ENCODE measurements at regions not wholly inside any gene's neighbourhood (a gene's known extent, or its start where the extent isn't known, plus 50 kb on each side); places are given as distances from the start of the nearest gene placed in this dataset.

GRCh38 chr3:76321614-76322013 lies 536.3 kb upstream of the ZNF717 start:
- TF ChIP-seq CTCF (IDR thresholded peaks at IDR 0.05 in 4 of 5, conservative IDR thresholded peaks at IDR 0.05 in 1 of 5) (no peak), POLR2A (IDR thresholded peaks at IDR 0.05) (no peak)
